ENCODE measurements at regions not wholly inside any gene's neighbourhood (a gene's known extent, or its start where the extent isn't known, plus 50 kb on each side); places are given as distances from the start of the nearest gene placed in this dataset.

- peak in 1 of 5 donors; percentile 56 for DNase-seq
- peak overlapping the region in 1 of 2 donors; percentile 77 for H3K27ac ChIP-seq
- 60 to 73% (median 66%) methylated on average over 5 of the region's 5 CpGs for WGBS, 3 donors
Measured at GRCh38 chr2:120819720-120820210, 84.1 kb downstream of the GLI2 start.

GRCh38 chr2:120820263-120820952, 84.7 kb downstream of the GLI2 start:
- no peaks in the 10 kb centered on the region for H3K27me3 ChIP-seq
- 7 to 25% (median 11%) methylated on average over 19 of the region's 19 CpGs for WGBS, 3 donors
- no peak overlapping the region for H3K4me3 ChIP-seq
- peak; percentile 69 to 78 (median 76) for DNase-seq
- H3K4me1 ChIP-seq (ENCODE audit: insufficient read depth): peaks cover 35% of the 10 kb centered on the region
- TF ChIP-seq EP300 (IDR thresholded peaks at IDR 0.05) (no peak), POLR2A (IDR thresholded peaks at IDR 0.05) (no peak), CTCF (IDR thresholded peaks at IDR 0.05) (no peak)
- H3K27ac ChIP-seq: peak overlapping the region in 1 of 2 donors; percentile 77
- intact Hi-C loops (cut with DNase I): loop anchor here in 2 of 4 donors (10.0 kb wide), 2 partner anchors 76 to 86 kb away; partner anchors contain the start of gene GLI2 (in 1 of the 2)
- no peaks in the 10 kb centered on the region for H3K9me3 ChIP-seq
- H3K36me3 ChIP-seq: no peaks in the 10 kb centered on the region

More at GRCh38 chr2:120819720-120820210, 84.1 kb downstream of the GLI2 start:
- intact Hi-C loops (cut with DNase I): loop anchor here in 2 of 4 donors (10.0 kb wide), 2 partner anchors 75 to 85 kb away; partner anchors contain the start of gene GLI2 (in 1 of the 2)
- Histone ChIP-seq H3K4me3 (no peak overlapping the region), H3K4me1 (ENCODE audit: insufficient read depth) (peaks cover 34% of the 10 kb centered on the region), H3K9me3 (no peaks in the 10 kb centered on the region), H3K36me3 (no peaks in the 10 kb centered on the region), H3K27me3 (no peaks in the 10 kb centered on the region)
- TF ChIP-seq EP300 (IDR thresholded peaks at IDR 0.05): no peak
- no peak for TF ChIP-seq POLR2A (IDR thresholded peaks at IDR 0.05)
- TF ChIP-seq CTCF (IDR thresholded peaks at IDR 0.05): no peak

- peak; percentile 46 to 71 (median 54) for DNase-seq
- 20 to 32% (median 31%) methylated on average over 10 of the region's 10 CpGs for WGBS, 3 donors
- H3K4me3 ChIP-seq: no peak overlapping the region
- intact Hi-C loops (cut with DNase I): loop anchor here in 2 of 4 donors (10.0 kb wide), 2 partner anchors 76 to 86 kb away; partner anchors contain the start of gene GLI2 (in 1 of the 2)
- peaks cover 40% of the 10 kb centered on the region for H3K4me1 ChIP-seq (ENCODE audit: insufficient read depth)
- TF ChIP-seq CTCF (IDR thresholded peaks at IDR 0.05): no peak
- TF ChIP-seq POLR2A (IDR thresholded peaks at IDR 0.05): no peak
- TF ChIP-seq EP300 (IDR thresholded peaks at IDR 0.05): no peak
- no peaks in the 10 kb centered on the region for H3K36me3 ChIP-seq
- H3K9me3 ChIP-seq: no peaks in the 10 kb centered on the region
- H3K27me3 ChIP-seq: no peaks in the 10 kb centered on the region
- H3K27ac ChIP-seq: peak overlapping the region; percentile 27 to 77
Measured at GRCh38 chr2:120820953-120821279, 85.2 kb downstream of the GLI2 start.

GRCh38 chr2:120821446-120822160, 85.9 kb downstream of the GLI2 start:
- no peak overlapping the region for H3K4me3 ChIP-seq
- H3K27me3 ChIP-seq: no peaks in the 10 kb centered on the region
- H3K36me3 ChIP-seq: no peaks in the 10 kb centered on the region
- H3K27ac ChIP-seq: peak overlapping the region; percentile 27 to 77
- TF ChIP-seq POLR2A (IDR thresholded peaks at IDR 0.05) (no peak), EP300 (IDR thresholded peaks at IDR 0.05) (no peak), CTCF (IDR thresholded peaks at IDR 0.05) (no peak)
- 76 to 83% (median 81%) methylated on average over 15 of the region's 15 CpGs for WGBS, 3 donors
- H3K9me3 ChIP-seq: no peaks in the 10 kb centered on the region
- H3K4me1 ChIP-seq (ENCODE audit: insufficient read depth): peaks cover 47% of the 10 kb centered on the region
- intact Hi-C loops (cut with DNase I): loop anchor here in 2 of 4 donors (10.0 kb wide), 2 partner anchors 77 to 87 kb away; partner anchors contain the start of gene GLI2 (in 1 of the 2)
- no peak for DNase-seq

Data from ovary (tissue), 7 donors.